ENCODE measurements at regions not wholly inside any gene's neighbourhood (a gene's known extent, or its start where the extent isn't known, plus 50 kb on each side); places are given as distances from the start of the nearest gene placed in this dataset.
"Not testable (repeated sequence)": the region's sequence is repeated elsewhere in the genome, so short reads cannot be mapped to it uniquely, and the experiment has no call there.

GRCh38 chr3:192968901-192969300 lies 51.2 kb upstream of the MB21D2 start:
- not testable (repeated sequence) for DNase-seq

- DNase-seq, result no peak
Measured at GRCh38 chr3:192980632-192981031, 63.0 kb upstream of the MB21D2 start.

- no peak for DNase-seq
Measured at GRCh38 chr3:192986379-192986778, 68.7 kb upstream of the MB21D2 start.

- no peak for DNase-seq
Measured at GRCh38 chr3:192991356-192991755, 73.7 kb upstream of the MB21D2 start.

- DNase-seq, result no peak
Measured at GRCh38 chr3:192992361-192992760, 74.7 kb upstream of the MB21D2 start.

- no peak for DNase-seq
Measured at GRCh38 chr3:192993411-192993810, 75.8 kb upstream of the MB21D2 start.

GRCh38 chr3:193001113-193001512 lies 83.5 kb upstream of the MB21D2 start:
- DNase-seq, result not testable (repeated sequence)

- not testable (repeated sequence) for DNase-seq
Measured at GRCh38 chr3:193003624-193004023, 86.0 kb upstream of the MB21D2 start.

- DNase-seq, result no peak
Measured at GRCh38 chr3:193008654-193009053, 91.0 kb upstream of the MB21D2 start.

- DNase-seq, result no peak
Measured at GRCh38 chr3:193010191-193010590, 92.5 kb upstream of the MB21D2 start.

- DNase-seq, result no peak
Measured at GRCh38 chr3:193011958-193012357, 94.3 kb upstream of the MB21D2 start.

GRCh38 chr3:193014902-193015301 lies 97.2 kb upstream of the MB21D2 start:
- DNase-seq, result no peak

GRCh38 chr3:193016437-193016901 lies 98.8 kb upstream of the MB21D2 start:
- no peak for DNase-seq

- no peak for DNase-seq
Measured at GRCh38 chr3:193021506-193022010, 103.9 kb upstream of the MB21D2 start.

GRCh38 chr3:193023218-193023617 lies 105.6 kb upstream of the MB21D2 start:
- no peak for DNase-seq

- no peak for DNase-seq
Measured at GRCh38 chr3:193028258-193028657, 110.6 kb upstream of the MB21D2 start.

- DNase-seq, result no peak
Measured at GRCh38 chr3:193029800-193030199, 112.1 kb upstream of the MB21D2 start.

- DNase-seq, result no peak
Measured at GRCh38 chr3:193030276-193030675, 112.6 kb upstream of the MB21D2 start.

- no peak for DNase-seq
Measured at GRCh38 chr3:193031911-193032310, 114.3 kb upstream of the MB21D2 start.

- DNase-seq, result no peak
Measured at GRCh38 chr3:193033226-193033780, 115.6 kb upstream of the MB21D2 start.

GRCh38 chr3:193037828-193038227 lies 120.2 kb upstream of the MB21D2 start:
- not testable (repeated sequence) for DNase-seq

- no peak for DNase-seq
Measured at GRCh38 chr3:193039058-193039457, 121.4 kb upstream of the MB21D2 start.

GRCh38 chr3:193040836-193041672 lies 123.4 kb upstream of the MB21D2 start:
- DNase-seq, result peak in 1 of 2 donors; percentile 13

- DNase-seq, result no peak
Measured at GRCh38 chr3:193046371-193046770, 128.7 kb upstream of the MB21D2 start.

Measured in hippocampal formation (tissue), 2 donors.